Endothelial cell of umbilical vein (primary cell): ENCODE measurements at regions not wholly inside any gene's neighbourhood (a gene's known extent, or its start where the extent isn't known, plus 50 kb on each side); places are given as distances from the start of the nearest gene placed in this dataset.
"Not testable (repeated sequence)": the region's sequence is repeated elsewhere in the genome, so short reads cannot be mapped to it uniquely, and the experiment has no call there.

Experiments
- BruUV-seq: library from RNA; stranded (reverse); fragments of 400-500 nt; replicated peaks from 2 replicates; lab custom pipeline; 2021; lab: Mats Ljungman, UMichigan
- CTCF ChIA-PET: fragments of 300-600, 350-600 bp; sonication (Branson Sonifier 250); formaldehyde crosslinking; loops from one replicate; lab custom pipeline; 2021; ENCODE audit warnings: antibody characterized with exemption, inconsistent platforms; lab: Charles Lee
- POLR2A ChIA-PET: fragments of 300-600, 350-600 bp; sonication (Branson Sonifier 250); formaldehyde crosslinking; loops from one replicate; lab custom pipeline; 2021; ENCODE audit warnings: antibody characterized with exemption, inconsistent platforms; lab: Charles Lee
- DNase-seq: peaks from one replicate; pipeline ENCODE4 v3.0.0-alpha.2; 2011; ENCODE audit warnings: low read depth, low spot score
- FAIRE-seq: peaks from 2 replicates; lab custom pipeline; 2011; peaks lifted over from hg19 to GRCh38; lab: Jason Lieb, UNC
- H2AFZ ChIP-seq: 2 replicates; pipeline ENCODE4 v1.6.0; 2012; ENCODE audit warnings: low read depth, low read length, control low read depth, inconsistent platforms
- H3K27ac ChIP-seq: 2 replicates; pipeline ENCODE4 v1.5.1; 2011; ENCODE audit warnings: low read depth, mild to moderate bottlenecking, control low read depth, low read length, moderate library complexity; ENCODE audit not compliant: insufficient read depth
- H3K27me3 ChIP-seq, 2 experiments: 2 replicates each; pipeline versions ENCODE4 v1.6.0 to v1.6.1; 2011; ENCODE audit warnings: low read length in 2 of 2, mixed read lengths in 1 of 2; ENCODE audit not compliant: control insufficient read depth in 2 of 2, insufficient read depth in 2 of 2
- H3K36me3 ChIP-seq, 2 experiments: 2 replicates in 1 of 2; 3 replicates in 1 of 2; pipeline ENCODE4 v1.5.1; 2011; ENCODE audit warnings: low read length in 2 of 2, mild to moderate bottlenecking in 1 of 2, moderate library complexity in 1 of 2; ENCODE audit not compliant: control insufficient read depth in 2 of 2, insufficient read depth in 2 of 2; ENCODE audit errors: extremely low read depth in 1 of 2
- H3K4me1 ChIP-seq: 3 replicates; pipeline ENCODE4 v1.5.1; 2011; ENCODE audit warnings: mild to moderate bottlenecking, low read length; ENCODE audit not compliant: control insufficient read depth, insufficient read depth; ENCODE audit errors: extremely low read depth
- H3K4me2 ChIP-seq: 2 replicates; pipeline ENCODE4 v1.6.1; 2011; ENCODE audit warnings: low read length, control low read depth, mixed read lengths; ENCODE audit not compliant: insufficient read depth
- H3K4me3 ChIP-seq, 3 experiments: fragments of 200-600 bp in 1 of 3; sonication (generic), shearing (Covaris generic) in 1 of 3; replicated peaks in 1 of 3; 2 replicates each; pipeline ENCODE4 v1.5.1; 2011 to 2016; ENCODE audit warnings: control low read depth in 3 of 3, low read length in 3 of 3, mild to moderate bottlenecking in 2 of 3, inconsistent platforms in 1 of 3, low read depth in 1 of 3, moderate library complexity in 1 of 3; ENCODE audit not compliant: insufficient read depth in 1 of 3
- H3K79me2 ChIP-seq: 2 replicates; pipeline ENCODE4 v1.6.0; 2012; ENCODE audit warnings: low read length, inconsistent platforms; ENCODE audit not compliant: control insufficient read depth, insufficient read depth
- H3K9ac ChIP-seq: replicated peaks from 2 replicates; pipeline ENCODE3; 2011; ENCODE audit warnings: low read length, control low read depth; ENCODE audit not compliant: insufficient read depth; ENCODE audit errors: extremely low read depth
- H3K9me1 ChIP-seq: replicated peaks from 3 replicates; pipeline ENCODE4 v1.6.0; 2011; ENCODE audit warnings: mild to moderate bottlenecking, low read length; ENCODE audit not compliant: control insufficient read depth, insufficient read depth; ENCODE audit errors: extremely low read depth
- H3K9me3 ChIP-seq: replicated peaks from 2 replicates; pipeline ENCODE4 v1.5.1; 2012; ENCODE audit warnings: low read length, inconsistent platforms; ENCODE audit not compliant: control insufficient read depth, insufficient read depth
- H4K20me1 ChIP-seq: replicated peaks from 2 replicates; pipeline ENCODE3; 2011; ENCODE audit warnings: mild to moderate bottlenecking, low read length; ENCODE audit not compliant: control insufficient read depth, insufficient read depth; ENCODE audit errors: extremely low read depth
- CTCF ChIP-seq, 2 donors: IDR thresholded peaks; 1 replicate in 1 of 2; 2 replicates in 1 of 2; pipeline ENCODE4 v1.5.1; 2011; ENCODE audit warnings: low read length in 2 of 2, mild to moderate bottlenecking in 2 of 2, moderate library complexity in 2 of 2, control low read depth in 1 of 2, inconsistent platforms in 1 of 2, low read depth in 1 of 2; ENCODE audit not compliant: insufficient read depth in 1 of 2; ENCODE audit errors: extremely low read depth in 1 of 2
- EZH2 ChIP-seq: IDR thresholded peaks from 2 replicates; pipeline ENCODE4 v1.6.1; 2012; ENCODE audit warnings: borderline replicate concordance, low read depth, mild to moderate bottlenecking, moderate library complexity, low read length, inconsistent platforms; ENCODE audit not compliant: severe bottlenecking
- FOS ChIP-seq: IDR thresholded peaks from 2 replicates; pipeline ENCODE4 v1.6.1; 2011; ENCODE audit warnings: mild to moderate bottlenecking, low read length, moderate library complexity, borderline replicate concordance; ENCODE audit not compliant: insufficient read depth
- GATA2 ChIP-seq: IDR thresholded peaks from 2 replicates; pipeline ENCODE4 v1.7.0; 2011; ENCODE audit warnings: low read depth, mild to moderate bottlenecking, moderate library complexity, mixed read lengths, low read length; ENCODE audit not compliant: insufficient read length, insufficient read depth
- JUN ChIP-seq: IDR thresholded peaks from 2 replicates; pipeline ENCODE4 v1.6.1; 2011; ENCODE audit warnings: borderline replicate concordance, low read depth; ENCODE audit not compliant: insufficient read length, insufficient read depth
- MAX ChIP-seq: IDR thresholded peaks from 2 replicates; pipeline ENCODE4 v1.6.1; 2011; ENCODE audit not compliant: insufficient read depth, insufficient read length
- MYC ChIP-seq: IDR thresholded peaks from one replicate; pipeline ENCODE4 v1.6.1; 2011; ENCODE audit warnings: mild to moderate bottlenecking, low read depth, low read length
- POLR2A ChIP-seq: IDR thresholded peaks from 2 replicates; pipeline ENCODE4 v1.6.1; 2012; ENCODE audit warnings: low read depth, mild to moderate bottlenecking, control low read depth, low read length
- POLR2AphosphoS5 ChIP-seq: IDR thresholded peaks from 2 replicates; pipeline ENCODE4 v1.6.1; 2012; ENCODE audit warnings: low read depth, mild to moderate bottlenecking, control low read depth, low read length, moderate library complexity; ENCODE audit not compliant: insufficient read depth
- dilution Hi-C: fragments of 300-500 bp; cut with MboI; formaldehyde crosslinking; loops from one replicate; pipeline ENCODE4 v1.15.0; 2019; ENCODE audit warnings: low sequenced_read_pairs; ENCODE audit not compliant: extremely low pct_ligation_motif_present
- intact Hi-C: fragments of 100-400 bp; cut with micrococcal nuclease; formaldehyde crosslinking; loops from one replicate; pipeline ENCODE4 v1.10.0; 2022

GRCh38 chr14:104307627-104308401 lies 169.4 kb downstream of the KIF26A start:
- no peaks in the 10 kb centered on the region for H3K9me3 ChIP-seq
- H3K27ac ChIP-seq = no peak overlapping the region
- H3K4me2 ChIP-seq = no peak overlapping the region
- H2AFZ ChIP-seq = no peak overlapping the region
- H3K9me1 ChIP-seq = no peaks in the 10 kb centered on the region
- CTCF ChIA-PET = no interaction called here
- FAIRE-seq = no peak
- POLR2A ChIA-PET = no interaction called here
- dilution Hi-C loops (no loop called here), intact Hi-C loops (no loop called here)
- no peaks in the 10 kb centered on the region for H3K79me2 ChIP-seq
- no peak overlapping the region for H3K4me3 ChIP-seq
- no peak overlapping the region for H3K9ac ChIP-seq
- DNase-seq = no peak
- no peaks in the 10 kb centered on the region for H3K36me3 ChIP-seq
- TF ChIP-seq CTCF (IDR thresholded peaks at IDR 0.05; ENCODE audit: extremely low read depth in 1 of 2, insufficient read depth in 1 of 2, low read depth in 1 of 2, low read length in 2 of 2) (no peak), POLR2A (no peak), EZH2 (no peak), MAX (no peak), FOS (no peak), GATA2 (no peak), POLR2AphosphoS5 (no peak), JUN (no peak), MYC (no peak)
- BruUV-seq = no TSS peak
- no peaks in the 10 kb centered on the region for H4K20me1 ChIP-seq
- H3K4me1 ChIP-seq = no peaks in the 10 kb centered on the region
- no peaks in the 10 kb centered on the region for H3K27me3 ChIP-seq

- intact Hi-C loops, H4K20me1 ChIP-seq, dilution Hi-C loops, H3K4me2 ChIP-seq, H3K4me1 ChIP-seq, H3K27me3 ChIP-seq, FAIRE-seq, H3K27ac ChIP-seq, H3K79me2 ChIP-seq, CTCF ChIA-PET, H2AFZ ChIP-seq, H3K9me1 ChIP-seq, H3K9ac ChIP-seq, H3K4me3 ChIP-seq, DNase-seq, H3K36me3 ChIP-seq, BruUV-seq, POLR2A ChIA-PET, H3K9me3 ChIP-seq: not testable (repeated sequence)
Measured at GRCh38 chr14:104308534-104308933, 170.1 kb downstream of the KIF26A start.
